Kidney (tissue), 13 donors: ENCODE measurements at regions not wholly inside any gene's neighbourhood (a gene's known extent, or its start where the extent isn't known, plus 50 kb on each side); places are given as distances from the start of the nearest gene placed in this dataset.

Source experiments
- DNase-seq, 5 donors: peaks; one replicate each; pipeline ENCODE4 v3.0.0-alpha.2; 2013 to 2020
- FAIRE-seq: peaks from 2 replicates; lab custom pipeline; 2012; peaks lifted over from hg19 to GRCh38; lab: Jason Lieb, UNC
- H3K27ac ChIP-seq, 2 donors: one replicate each; pipeline ENCODE4 v1.7.0; 2013; ENCODE audit warnings: low read depth in 2 of 2, low read length in 2 of 2, inconsistent platforms in 1 of 2
- H3K27me3 ChIP-seq: one replicate; pipeline ENCODE4 v1.7.1; 2013; ENCODE audit warnings: low read length, inconsistent platforms; ENCODE audit not compliant: control insufficient read depth, insufficient read depth
- H3K36me3 ChIP-seq, 3 donors: one replicate each; pipeline versions ENCODE4 v1.7.0 to v1.7.1; 2013; ENCODE audit warnings: low read length in 3 of 3, control low read depth in 1 of 3, inconsistent platforms in 1 of 3; ENCODE audit not compliant: insufficient read depth in 3 of 3, control insufficient read depth in 2 of 3
- H3K4me1 ChIP-seq, 3 donors: one replicate each; pipeline versions ENCODE4 v1.7.0 to v1.7.1; 2013; ENCODE audit warnings: low read length in 3 of 3, inconsistent platforms in 1 of 3, low read depth in 1 of 3; ENCODE audit not compliant: control insufficient read depth in 2 of 3, insufficient read depth in 2 of 3
- H3K4me3 ChIP-seq, 3 donors: one replicate each; pipeline versions ENCODE4 v1.7.0 to v1.8.1; 2013; ENCODE audit warnings: low read length in 3 of 3, control low read depth in 1 of 3, inconsistent platforms in 1 of 3
- H3K9ac ChIP-seq, 3 donors: one replicate each; pipeline versions ENCODE4 v1.7.0 to v1.7.1; 2013; ENCODE audit warnings: low read length in 3 of 3, control low read depth in 1 of 3, inconsistent platforms in 1 of 3
- H3K9me3 ChIP-seq, 3 donors: one replicate each; pipeline versions ENCODE4 v1.7.0 to v1.7.1; 2013; ENCODE audit warnings: low read length in 3 of 3, control low read depth in 1 of 3, inconsistent platforms in 1 of 3; ENCODE audit not compliant: control insufficient read depth in 2 of 3, insufficient read depth in 1 of 3
- CTCF ChIP-seq: IDR thresholded peaks from 3 replicates; pipeline ENCODE4 v1.5.1; 2012; ENCODE audit warnings: mild to moderate bottlenecking, moderate library complexity, borderline replicate concordance; ENCODE audit not compliant: insufficient read depth; ENCODE audit errors: extremely low read depth
- intact Hi-C: fragments of 100-400 bp; cut with DNase I; formaldehyde crosslinking; loops from one replicate; pipeline ENCODE4 v1.11.1; 2022
- donor health status: control.
- donor health status: control.
- donor health status: control.
- donor health status: control.
- donor health status: control.
- donor health status: DM: yes; HTN: yes; CAD: no.
- donor health status: Normal renal cell carcinoma (clear cell type).

- H3K27me3 ChIP-seq = no peaks in the 10 kb centered on the region
- FAIRE-seq = no peak
- intact Hi-C loops = no loop called here
These were observed 170.9 kb upstream of the LMNTD1 start for GRCh38 chr12:25723921-25724491.

GRCh38 chr12:25725470-25725869 is 172.4 kb upstream of the LMNTD1 start:
- Histone ChIP-seq H3K27ac (no peak overlapping the region), H3K27me3 (no peaks in the 10 kb centered on the region), H3K4me1 (no peaks in the 10 kb centered on the region), H3K36me3 (no peaks in the 10 kb centered on the region), H3K9me3 (no peaks in the 10 kb centered on the region), H3K4me3 (no peak overlapping the region), H3K9ac (no peak overlapping the region)
- DNase-seq (no peak), FAIRE-seq (no peak)
- intact Hi-C loops = no loop called here
- no peak for TF ChIP-seq CTCF

More at GRCh38 chr12:25723921-25724491, 170.9 kb upstream of the LMNTD1 start:
- H3K4me1 ChIP-seq = no peaks in the 10 kb centered on the region
- H3K27ac ChIP-seq = no peak overlapping the region
- no peaks in the 10 kb centered on the region for H3K9me3 ChIP-seq
- TF ChIP-seq CTCF = no peak
- no peak for DNase-seq
- no peak overlapping the region for H3K4me3 ChIP-seq
- no peaks in the 10 kb centered on the region for H3K36me3 ChIP-seq
- H3K9ac ChIP-seq = no peak overlapping the region

GRCh38 chr12:25725931-25726330 is 172.8 kb upstream of the LMNTD1 start:
- Histone ChIP-seq H3K4me1 (no peaks in the 10 kb centered on the region), H3K9me3 (no peaks in the 10 kb centered on the region), H3K27me3 (no peaks in the 10 kb centered on the region), H3K27ac (no peak overlapping the region), H3K9ac (no peak overlapping the region), H3K36me3 (no peaks in the 10 kb centered on the region), H3K4me3 (no peak overlapping the region)
- intact Hi-C loops = no loop called here
- DNase-seq (no peak), FAIRE-seq (no peak)
- TF ChIP-seq CTCF = no peak

GRCh38 chr12:25728056-25728595 is 175.0 kb upstream of the LMNTD1 start:
- FAIRE-seq = no peak
- no peak overlapping the region for H3K27ac ChIP-seq
- H3K9ac ChIP-seq = no peak overlapping the region
- no peak overlapping the region for H3K4me3 ChIP-seq
- no peak for DNase-seq
- intact Hi-C loops = no loop called here
- H3K36me3 ChIP-seq = no peaks in the 10 kb centered on the region
- no peak for TF ChIP-seq CTCF
- no peaks in the 10 kb centered on the region for H3K9me3 ChIP-seq
- no peaks in the 10 kb centered on the region for H3K27me3 ChIP-seq
- no peaks in the 10 kb centered on the region for H3K4me1 ChIP-seq
